ENCODE measurements at regions not wholly inside any gene's neighbourhood (a gene's known extent, or its start where the extent isn't known, plus 50 kb on each side); places are given as distances from the start of the nearest gene placed in this dataset.

DNA sequence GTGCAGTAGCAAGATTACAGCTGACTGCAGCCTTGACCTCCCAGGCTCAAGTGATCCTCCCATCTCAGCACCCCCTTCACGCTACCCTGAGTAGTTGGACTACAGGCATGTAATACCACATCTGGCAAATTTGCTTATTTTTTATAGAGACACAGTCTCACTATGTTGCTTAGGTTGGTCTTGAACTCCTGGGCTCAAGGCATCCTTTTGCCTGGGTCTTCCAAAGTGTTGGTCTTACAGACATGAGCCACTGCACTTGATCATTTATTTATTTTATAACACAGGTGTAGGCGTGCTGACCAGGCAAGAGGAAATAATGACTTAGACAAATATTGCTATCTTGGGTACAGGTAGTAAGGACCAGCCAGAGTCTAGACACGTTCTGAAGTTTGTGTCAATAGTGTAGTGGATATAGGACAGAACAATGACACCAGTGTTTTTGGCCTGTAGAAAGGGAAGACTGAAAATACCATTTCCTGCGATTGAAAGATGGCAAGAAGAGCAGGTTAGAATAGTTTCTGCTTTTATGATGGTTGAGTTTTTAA is 71.0 kb upstream of the THUMPD2 start:
- no peak overlapping the region for H3K4me3 ChIP-seq (ENCODE audit: low read depth, low read length)
- DNase-seq (ENCODE audit: low read depth) = no peak
- in situ Hi-C loops (cut with HindIII; ENCODE audit: low sequenced_read_pairs) = no loop called here

DNA sequence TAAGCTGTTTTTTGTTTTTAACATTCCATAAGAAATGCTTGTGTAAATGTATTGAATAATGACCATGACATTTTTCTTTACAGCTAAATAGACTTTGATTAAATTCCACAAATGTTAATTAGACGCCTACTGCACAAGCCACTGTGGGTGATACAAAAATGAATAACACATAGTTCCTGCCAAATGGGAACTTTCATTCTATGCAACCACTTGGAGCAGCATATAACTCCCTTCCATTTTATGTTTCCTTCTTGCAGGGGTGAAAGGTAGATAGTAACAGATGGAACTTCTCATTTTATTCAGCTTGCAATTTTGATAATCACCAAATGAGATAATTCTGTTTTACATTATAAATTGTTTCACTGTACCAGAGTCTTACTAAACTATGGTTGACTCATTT is 70.0 kb upstream of the THUMPD2 start:
- in situ Hi-C loops (cut with HindIII; ENCODE audit: low sequenced_read_pairs) = no loop called here
- DNase-seq (ENCODE audit: low read depth) = no peak
- no peak overlapping the region for H3K4me3 ChIP-seq (ENCODE audit: low read depth, low read length)
- TF ChIP-seq, protein P1, sequence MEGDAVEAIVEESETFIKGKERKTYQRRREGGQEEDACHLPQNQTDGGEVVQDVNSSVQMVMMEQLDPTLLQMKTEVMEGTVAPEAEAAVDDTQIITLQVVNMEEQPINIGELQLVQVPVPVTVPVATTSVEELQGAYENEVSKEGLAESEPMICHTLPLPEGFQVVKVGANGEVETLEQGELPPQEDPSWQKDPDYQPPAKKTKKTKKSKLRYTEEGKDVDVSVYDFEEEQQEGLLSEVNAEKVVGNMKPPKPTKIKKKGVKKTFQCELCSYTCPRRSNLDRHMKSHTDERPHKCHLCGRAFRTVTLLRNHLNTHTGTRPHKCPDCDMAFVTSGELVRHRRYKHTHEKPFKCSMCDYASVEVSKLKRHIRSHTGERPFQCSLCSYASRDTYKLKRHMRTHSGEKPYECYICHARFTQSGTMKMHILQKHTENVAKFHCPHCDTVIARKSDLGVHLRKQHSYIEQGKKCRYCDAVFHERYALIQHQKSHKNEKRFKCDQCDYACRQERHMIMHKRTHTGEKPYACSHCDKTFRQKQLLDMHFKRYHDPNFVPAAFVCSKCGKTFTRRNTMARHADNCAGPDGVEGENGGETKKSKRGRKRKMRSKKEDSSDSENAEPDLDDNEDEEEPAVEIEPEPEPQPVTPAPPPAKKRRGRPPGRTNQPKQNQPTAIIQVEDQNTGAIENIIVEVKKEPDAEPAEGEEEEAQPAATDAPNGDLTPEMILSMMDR (IDR thresholded peaks at IDR 0.05; ENCODE audit: low read depth, low read length, missing control alignments) = no peak

More for the DNA sequence above, 71.0 kb upstream of the THUMPD2 start:
- TF ChIP-seq, protein P1 (IDR thresholded peaks at IDR 0.05; ENCODE audit: low read depth, low read length, missing control alignments) = no peak

DNA sequence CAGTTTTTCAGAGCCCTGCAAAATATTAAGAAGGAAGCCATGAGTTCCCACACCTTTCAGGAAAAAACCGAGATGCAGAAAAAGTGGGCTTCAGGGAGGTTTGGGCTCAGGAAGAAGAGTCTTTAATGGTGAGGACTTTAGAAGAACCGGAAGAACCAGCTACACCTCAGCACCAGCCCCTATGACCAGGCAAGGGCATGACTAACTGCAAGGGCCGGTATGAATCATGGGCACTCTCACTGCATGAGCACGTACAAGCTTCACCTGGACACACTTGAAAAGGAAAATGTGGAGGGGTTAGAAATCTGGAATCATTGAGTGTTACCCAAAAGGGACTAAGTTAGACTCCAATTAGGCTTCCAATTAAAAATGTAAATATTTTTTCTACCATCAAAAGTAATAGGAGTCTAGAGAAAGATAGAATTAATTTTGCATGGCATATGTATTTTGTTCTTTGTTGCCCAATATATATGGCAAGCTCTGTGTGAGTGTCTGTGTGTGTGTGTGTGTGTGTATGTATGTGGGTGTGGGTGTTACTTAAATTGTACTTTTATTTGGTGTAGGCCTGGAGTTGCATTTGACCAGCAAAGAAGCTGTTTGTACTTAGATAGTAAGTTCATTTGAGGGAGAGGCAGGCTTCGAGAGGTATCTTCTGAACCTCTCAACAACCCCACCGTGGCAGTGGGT is 66.5 kb upstream of the THUMPD2 start:
- H3K4me3 ChIP-seq (ENCODE audit: low read depth, low read length) = no peak overlapping the region
- no peak for DNase-seq (ENCODE audit: low read depth)
- TF ChIP-seq, protein P1 (IDR thresholded peaks at IDR 0.05; ENCODE audit: low read depth, low read length, missing control alignments) = no peak
- in situ Hi-C loops (cut with HindIII; ENCODE audit: low sequenced_read_pairs) = no loop called here

DNA sequence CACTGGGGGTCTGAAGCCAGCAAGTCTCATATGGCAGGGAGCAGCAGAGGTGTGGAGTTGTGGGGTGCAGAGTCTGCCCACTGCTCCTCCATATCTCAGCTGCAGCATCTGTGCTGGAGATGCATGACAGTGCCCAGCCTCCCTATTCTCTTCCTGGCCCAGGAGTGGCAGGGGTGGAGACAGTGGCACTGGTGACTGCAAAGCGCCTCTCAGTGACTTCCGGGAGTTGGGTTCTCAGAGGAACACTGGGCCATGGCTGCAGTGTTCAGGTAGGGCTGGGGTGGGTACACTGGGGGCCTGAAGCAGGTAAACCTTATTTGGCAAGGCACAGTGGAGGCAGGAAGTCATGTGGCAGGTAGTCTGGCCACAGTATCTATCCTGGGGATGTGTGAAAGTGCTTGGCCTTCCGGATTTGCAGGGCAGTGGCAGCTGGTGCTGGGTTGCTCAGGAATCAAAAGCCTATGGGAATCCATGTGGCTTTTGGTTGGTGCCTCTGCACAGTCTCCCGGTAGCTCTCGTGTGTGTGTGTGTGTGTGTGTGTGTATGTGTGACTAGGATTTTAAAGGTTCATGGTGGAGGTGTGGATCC is 60.3 kb upstream of the THUMPD2 start:
- in situ Hi-C loops (cut with HindIII; ENCODE audit: low sequenced_read_pairs) = no loop called here
- H3K4me3 ChIP-seq (ENCODE audit: low read depth, low read length) = no peak overlapping the region
- DNase-seq (ENCODE audit: low read depth) = no peak
- TF ChIP-seq, protein P1 (IDR thresholded peaks at IDR 0.05; ENCODE audit: low read depth, low read length, missing control alignments) = no peak

DNA sequence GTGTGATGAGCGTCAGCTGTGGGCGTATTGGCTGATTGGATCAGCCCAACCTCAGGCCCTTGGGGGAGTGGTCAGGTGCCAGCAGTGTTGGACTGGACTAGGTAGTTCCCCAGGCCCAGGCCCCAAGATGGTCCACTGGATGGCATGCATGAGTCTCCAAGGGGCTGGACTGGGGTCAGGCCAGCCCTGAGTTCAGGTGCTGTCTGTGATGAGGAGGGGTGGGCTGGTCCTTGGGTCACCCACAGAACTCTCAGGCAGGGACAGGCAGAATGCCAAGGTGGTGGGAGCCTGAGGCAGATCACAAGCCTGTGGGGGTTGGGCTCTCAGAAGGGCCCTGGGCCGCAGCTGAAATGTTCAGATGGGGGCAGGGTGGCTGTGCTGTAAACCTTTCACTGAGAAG is 59.5 kb upstream of the THUMPD2 start:
- H3K4me3 ChIP-seq (ENCODE audit: low read depth, low read length) = no peak overlapping the region
- no peak for DNase-seq (ENCODE audit: low read depth)
- TF ChIP-seq, protein P1 (IDR thresholded peaks at IDR 0.05; ENCODE audit: low read depth, low read length, missing control alignments) = no peak
- in situ Hi-C loops (cut with HindIII; ENCODE audit: low sequenced_read_pairs) = no loop called here

DNA sequence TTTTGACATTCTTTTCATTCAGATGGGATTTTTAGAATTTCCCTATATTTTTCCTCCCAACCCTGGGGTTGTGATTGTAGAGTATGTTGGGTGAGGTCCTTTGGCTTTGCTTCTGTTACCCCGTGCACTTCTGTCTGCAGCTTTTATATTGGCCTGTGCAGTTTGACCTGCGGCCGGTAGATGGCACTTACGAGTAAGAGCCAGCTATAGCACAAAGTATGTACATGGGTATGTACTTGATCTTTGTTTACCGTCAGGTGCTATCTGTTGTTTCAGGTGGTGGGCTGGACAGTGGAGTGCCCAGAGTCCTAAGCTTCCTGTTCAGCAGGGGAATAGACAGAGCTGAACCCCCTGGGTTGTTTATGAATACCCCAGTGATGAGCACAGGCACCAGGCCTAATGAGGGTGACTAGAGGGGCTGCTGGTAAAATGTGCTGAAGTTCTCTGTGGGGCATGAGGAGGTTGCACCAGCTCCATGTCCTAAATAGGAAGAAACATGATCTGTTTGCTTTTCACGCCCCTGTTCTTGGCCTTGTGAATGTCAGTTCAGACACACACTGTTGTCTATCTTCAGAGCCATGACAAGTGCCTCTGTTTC is 58.9 kb upstream of the THUMPD2 start:
- TF ChIP-seq, protein P1 (IDR thresholded peaks at IDR 0.05; ENCODE audit: low read depth, low read length, missing control alignments) = peak; percentile 89
- DNase-seq (ENCODE audit: low read depth) = peak; percentile 8
- no peak overlapping the region for H3K4me3 ChIP-seq (ENCODE audit: low read depth, low read length)
- in situ Hi-C loops (cut with HindIII; ENCODE audit: low sequenced_read_pairs) = no loop called here
